ENCODE measurements at regions not wholly inside any gene's neighbourhood (a gene's known extent, or its start where the extent isn't known, plus 50 kb on each side); places are given as distances from the start of the nearest gene placed in this dataset.

DNA sequence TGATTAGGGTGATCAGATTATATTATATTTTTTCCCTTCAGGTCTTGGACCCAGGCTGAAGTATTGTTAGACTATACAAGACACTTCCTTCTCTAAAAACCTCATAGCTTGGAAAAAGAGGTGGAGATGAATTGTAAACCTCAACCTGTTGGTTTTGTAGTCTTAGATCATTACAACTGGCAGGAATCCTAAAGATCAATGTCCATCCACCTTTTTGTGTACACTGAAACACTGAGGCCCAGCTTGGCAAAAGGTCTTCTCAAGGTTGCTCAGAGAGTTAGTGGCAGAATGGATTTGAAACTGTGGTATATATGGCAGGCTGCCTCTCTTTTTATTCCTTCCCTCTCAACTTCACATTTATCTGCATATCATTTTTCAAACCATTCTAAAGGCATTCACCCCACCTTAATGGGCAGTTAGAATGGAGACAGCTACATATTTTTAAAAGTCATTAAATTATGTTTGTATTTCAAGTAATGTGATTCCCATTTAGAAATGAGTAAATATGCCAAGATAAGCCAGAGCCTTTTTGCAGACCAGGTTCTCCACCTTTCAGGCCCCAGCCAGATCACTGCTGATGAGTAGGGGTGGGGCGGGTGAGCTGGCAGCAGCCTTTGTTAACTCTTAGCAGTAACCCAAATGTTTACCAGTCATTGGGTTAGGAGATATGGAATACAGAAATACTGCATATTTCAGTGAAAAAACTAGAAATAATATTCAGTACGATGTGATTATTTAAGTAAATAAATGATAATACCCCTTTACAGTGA, 243.2 kb upstream of the F9 start:
- DNase-seq: no peak

DNA sequence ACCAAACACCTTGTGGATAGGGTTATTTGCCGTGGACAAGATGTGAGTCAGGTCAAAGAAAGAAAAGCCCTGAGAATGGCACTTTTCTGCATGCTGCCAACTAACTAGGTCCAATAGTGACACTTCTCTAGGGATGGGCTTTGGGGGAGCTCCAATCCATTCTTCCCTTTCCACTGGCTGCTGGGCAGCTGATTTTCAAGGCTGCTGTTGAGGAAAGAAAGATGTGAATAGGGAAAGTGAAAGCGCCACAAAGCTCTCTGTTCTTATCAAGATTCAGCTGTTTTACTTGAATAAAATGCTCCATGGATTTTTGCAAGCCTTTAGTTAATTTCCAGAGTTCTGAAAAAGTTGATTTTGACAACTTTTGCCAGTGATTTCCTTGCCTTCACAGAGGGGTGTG, 244.2 kb upstream of the F9 start:
- DNase-seq: no peak

DNA sequence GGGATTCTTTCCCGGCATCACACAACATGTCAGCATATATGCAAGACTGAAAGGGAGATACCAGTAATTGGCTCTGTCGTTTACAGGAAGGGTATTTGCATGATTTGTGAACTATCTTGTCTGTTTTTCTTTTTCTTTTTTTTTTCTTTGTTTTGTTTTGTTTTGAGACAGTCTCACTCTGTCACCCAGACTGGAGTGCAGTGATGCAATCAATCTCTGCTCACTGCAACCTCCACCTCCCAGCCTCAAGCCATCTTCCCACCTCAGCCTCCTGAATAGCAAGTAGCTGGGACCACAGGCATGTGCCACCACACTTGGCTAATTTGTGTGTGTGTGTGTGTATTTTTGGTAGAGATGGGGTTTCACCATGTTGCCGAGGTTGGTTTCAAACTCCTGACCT, 262.7 kb upstream of the F9 start:
- no peak for DNase-seq

DNA sequence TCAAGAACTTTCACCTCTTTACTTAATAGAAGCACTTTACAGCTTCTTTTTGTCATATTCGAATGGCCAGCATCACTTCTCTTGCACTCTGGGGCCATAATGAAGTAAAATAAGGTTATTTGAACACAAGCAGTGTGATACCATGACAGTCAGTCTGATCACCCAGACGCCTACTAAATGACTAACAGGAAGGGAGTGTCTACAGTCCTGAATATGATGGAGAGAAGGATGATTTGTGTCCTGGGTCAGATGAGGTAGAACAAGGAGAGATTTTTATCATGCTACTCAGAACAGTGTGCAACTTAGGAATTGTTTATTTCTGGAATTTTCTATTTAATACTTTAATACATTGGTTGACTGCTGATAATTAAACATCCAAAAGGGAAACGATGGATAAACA, 284.2 kb upstream of the F9 start:
- no peak for DNase-seq

DNA sequence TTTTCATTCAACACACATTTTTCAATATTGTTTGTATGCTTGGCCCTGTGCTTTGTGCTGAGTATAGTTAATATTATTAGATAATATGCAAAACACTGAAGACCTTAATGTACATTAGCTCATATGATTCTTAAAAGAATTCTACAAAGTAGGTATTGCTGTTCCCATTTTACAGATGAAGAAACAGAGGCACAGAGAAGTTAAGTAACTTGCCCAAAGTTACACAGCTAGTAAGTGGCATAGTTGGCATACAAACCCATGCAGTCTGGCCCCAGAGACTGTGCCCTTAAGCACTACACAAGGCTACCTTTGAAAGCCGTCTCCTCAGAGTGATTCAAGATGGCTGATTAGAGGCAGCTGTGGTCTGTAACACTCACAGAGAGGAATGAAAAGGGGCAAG, 293.4 kb upstream of the F9 start:
- DNase-seq: no peak

DNA sequence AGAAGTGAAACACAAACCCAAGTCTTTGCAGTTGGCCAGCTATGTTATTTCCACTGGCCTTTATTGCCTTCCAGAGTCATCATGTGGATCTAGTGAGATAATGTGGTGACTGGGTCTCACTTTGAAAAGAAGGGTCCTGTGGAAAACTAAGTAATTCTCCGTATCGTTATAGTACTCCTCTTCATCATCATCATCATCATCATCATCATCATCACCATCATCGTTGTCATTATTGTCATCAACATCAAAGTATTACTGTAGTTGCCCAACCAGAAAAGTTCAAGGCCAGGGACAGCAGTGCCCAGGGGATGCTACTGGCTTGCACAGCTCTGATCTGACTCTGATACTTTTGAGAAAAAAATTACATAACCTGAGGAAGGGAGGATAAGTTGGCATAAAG, 295.6 kb upstream of the F9 start:
- no peak for DNase-seq

DNA sequence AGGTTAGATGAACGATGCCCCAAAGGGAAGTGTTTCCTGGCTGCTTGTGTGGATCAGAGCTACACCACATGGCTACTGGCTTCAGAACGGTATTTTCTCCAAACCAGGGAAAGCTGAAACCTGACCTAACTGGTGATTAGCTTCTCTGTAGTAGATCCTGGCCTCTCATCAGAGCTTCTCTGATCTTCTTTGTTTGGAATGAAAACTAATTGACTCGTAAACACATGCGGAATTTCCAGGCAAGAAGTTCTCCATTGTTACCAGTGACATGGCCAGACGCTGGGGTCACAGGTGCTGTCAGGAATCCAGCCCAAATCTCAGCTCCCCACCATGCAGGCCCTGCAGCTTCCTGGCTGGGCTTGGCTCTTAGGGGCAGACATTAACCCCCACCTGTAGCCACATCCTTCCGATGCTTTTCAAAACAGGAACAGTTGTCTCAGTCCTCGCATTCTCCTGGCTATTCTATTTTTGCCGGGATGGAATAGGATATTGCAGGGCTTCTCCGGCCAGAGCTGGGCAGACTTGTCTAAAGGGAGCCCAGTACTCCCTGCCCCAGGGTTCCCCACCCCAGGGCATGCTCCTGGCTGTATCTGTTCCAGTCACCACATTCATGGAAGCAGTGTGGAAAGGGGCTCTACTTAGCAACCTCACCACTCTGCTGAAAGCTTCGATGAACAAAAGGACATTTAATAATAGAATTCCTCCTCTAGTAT, 305.4 kb upstream of the F9 start:
- DNase-seq: no peak

DNA sequence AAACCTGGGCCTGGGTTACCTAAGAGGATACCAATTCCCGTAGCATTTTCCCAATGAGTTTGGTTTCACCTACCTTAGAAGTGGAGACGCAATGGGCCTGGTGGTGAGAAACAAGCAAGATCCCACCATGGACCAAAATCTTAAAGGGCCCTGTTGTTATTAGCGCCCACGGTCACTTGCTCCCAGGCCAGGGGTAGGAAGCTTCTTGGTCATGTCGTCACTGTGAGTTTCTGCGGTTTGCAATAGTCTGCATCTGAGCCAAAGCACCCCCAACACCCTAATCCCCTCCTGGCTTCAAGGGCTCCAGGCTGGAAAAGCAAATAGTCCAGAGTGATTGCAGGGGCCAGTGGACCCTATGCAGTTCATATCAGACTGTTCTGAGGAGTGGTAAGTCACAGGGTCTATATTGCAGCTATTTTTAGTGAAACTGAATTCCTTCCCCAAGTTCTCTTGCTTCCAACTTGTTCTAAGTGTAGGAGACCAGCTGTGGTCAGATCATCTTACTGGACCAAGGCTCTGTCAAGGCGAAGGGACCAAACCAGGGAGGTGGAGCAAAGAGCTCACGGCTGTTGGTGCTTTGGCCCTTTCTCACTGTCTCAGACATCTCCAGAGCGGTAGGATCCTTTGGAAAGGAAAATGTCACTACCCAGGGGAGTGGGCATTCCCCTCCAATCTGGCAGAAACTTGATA, 307.9 kb upstream of the F9 start:
- DNase-seq: no peak

DNA sequence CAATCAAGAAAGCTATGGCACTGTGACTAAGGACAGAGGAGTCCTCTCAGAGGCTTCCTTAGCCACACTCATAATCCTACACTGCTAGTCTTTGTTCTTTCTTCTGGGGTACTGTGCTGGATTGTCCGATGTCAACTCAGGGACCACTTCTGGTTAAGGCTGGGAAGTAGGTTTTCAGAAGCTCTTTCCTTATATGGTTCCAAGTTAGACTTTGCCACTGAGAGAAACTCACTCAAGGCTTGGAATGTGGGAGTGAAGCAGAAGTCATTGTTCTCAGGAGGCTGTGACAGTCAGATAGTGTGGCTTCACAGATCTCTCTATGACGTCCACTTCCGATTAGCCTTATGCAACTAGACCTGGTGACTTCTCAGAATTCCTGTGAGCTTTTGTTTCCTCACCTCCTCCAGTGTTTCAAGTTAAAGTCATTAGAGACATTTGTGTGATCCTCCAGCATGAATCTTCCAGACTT, 317.3 kb upstream of the F9 start:
- DNase-seq: peak; percentile 37

DNA sequence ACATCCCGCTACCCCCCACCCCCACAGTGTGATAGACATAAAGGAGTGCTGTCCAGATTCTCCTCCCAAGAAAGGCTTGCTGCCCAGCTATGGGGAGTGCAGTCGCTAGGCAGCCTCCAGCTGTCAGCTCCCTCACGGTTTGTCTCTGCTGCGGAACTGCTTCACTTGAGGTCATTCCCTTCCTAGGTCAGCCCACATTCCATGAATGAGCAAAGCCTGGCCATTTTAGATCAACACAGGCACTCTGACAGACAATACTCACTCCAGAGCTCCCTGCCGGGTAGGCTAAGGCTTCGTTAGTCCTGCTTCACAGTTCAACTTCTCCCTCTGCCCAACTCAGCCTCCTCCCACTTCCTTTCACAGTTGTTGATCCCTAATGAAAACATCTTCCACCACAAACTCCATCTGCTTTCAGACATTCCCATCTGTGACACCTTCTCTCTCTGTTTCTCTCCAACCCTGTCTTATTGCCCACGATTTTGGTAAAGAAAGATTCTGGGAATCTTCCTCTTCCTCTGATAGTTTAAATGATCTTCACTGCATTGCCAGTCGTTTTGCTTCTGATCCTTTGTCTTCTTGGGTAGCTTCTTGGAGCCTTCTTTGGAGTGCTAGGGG, 318.9 kb upstream of the F9 start:
- no peak for DNase-seq

DNA sequence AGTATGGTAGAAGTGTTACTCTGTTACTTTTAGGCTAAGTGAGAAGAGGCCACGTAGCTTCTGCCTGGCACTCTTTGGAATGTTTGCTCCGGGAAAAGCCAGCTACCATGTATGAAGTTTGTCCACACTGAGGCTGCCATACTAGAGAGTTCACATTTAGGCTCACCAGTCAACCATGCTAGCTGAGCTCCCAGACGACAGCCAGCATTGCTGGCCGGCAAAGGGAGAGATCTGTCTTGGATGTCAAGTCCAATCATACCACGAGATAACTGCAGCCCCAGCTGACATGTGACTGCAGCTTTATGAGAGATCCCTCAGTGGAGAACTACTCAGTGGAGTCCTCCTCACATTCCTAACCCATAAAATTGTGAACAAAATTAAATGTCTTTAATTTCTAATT, 321.2 kb upstream of the F9 start:
- DNase-seq: no peak

DNA sequence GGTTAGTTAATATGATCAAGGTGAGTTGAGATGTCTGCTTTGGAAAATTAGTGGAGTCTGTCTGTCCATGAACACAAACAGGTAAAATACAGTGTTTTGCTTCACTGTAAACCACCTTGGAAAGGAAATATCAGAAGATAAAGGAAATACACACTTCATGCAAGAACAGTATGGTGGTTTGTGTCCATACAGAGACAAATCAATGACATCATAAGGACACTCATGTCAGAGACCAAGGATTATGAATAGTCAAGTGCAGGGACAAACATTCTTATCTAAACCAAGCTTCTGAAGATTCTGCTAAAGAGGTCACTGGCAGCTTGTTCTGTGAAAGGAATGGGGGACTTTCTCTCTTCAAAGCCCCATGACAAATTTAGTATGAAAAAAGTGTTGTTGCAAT, 322.9 kb upstream of the F9 start:
- no peak for DNase-seq

DNA sequence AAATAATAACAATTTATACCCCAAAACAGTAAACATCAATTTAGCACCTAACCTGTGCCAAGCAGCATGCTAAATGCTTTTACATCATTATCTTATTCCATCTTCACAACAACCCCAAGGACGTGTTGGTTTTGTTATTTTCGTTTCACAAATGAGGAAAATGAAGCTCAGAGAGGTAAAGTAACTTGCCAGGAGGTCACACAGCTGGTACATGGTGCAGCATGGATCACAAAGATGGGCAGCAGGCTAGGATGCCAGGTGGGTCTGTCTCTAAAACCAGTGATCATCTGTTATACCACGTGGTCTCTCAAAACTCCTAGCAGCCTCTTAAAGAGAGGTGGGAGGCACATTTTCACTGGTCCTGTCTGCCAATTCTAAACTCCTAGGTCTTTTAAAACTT, 323.6 kb upstream of the F9 start:
- DNase-seq: no peak

DNA sequence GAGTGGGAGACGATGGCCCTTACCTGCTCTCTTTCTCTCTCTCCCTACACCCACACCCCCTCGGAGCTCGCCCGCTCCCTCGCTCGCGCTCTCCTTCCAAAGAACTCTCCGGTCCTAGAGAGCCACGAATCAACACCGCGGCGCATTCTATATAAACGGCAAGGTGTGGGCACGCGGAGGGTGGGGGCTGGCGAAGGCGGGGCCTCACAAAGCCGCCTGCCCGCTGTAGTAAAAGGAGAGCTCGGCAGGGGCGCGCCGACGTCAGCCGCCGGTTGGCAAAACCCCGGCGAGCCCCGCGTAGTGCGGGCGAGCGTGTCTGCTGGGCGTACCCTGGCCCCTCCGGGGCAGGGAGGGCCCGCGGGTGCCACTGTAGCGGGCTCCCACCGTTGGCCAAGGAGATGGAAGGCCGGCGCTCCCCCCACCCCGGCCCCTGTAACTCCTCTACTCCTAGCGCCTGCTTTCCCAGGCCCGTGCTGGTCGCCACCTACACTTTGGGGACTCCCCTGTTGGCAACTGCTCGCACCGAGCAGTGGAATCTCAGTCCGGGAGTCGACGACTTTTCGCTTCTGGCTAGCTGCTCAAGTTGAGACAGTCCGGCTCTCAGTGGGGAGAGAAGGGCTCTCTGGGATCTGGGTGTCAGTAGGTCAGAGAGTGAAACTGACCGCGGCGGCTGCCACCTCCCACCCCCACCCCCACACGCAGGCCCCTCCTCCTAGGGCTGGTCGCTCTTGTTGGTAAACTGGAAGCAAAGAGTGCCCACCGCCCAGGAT, 325.5 kb upstream of the F9 start:
- peak; percentile 34 for DNase-seq

DNA sequence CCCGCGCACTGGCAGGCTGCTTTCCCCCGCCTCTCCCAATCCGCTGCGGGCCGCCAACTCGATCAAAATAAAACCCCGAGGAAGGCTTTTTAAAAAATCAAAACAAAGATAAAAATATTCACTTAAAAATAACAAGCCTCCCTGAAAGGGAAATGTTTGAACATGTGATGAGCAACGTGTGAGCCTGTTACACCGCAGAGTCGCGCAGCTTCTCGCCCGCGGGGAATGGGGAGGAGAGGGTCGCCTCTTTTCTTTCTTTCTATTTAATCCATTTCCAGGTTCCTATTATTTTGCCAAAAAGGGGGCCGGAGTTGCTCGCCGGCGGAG, 326.0 kb upstream of the F9 start:
- no peak for DNase-seq

DNA sequence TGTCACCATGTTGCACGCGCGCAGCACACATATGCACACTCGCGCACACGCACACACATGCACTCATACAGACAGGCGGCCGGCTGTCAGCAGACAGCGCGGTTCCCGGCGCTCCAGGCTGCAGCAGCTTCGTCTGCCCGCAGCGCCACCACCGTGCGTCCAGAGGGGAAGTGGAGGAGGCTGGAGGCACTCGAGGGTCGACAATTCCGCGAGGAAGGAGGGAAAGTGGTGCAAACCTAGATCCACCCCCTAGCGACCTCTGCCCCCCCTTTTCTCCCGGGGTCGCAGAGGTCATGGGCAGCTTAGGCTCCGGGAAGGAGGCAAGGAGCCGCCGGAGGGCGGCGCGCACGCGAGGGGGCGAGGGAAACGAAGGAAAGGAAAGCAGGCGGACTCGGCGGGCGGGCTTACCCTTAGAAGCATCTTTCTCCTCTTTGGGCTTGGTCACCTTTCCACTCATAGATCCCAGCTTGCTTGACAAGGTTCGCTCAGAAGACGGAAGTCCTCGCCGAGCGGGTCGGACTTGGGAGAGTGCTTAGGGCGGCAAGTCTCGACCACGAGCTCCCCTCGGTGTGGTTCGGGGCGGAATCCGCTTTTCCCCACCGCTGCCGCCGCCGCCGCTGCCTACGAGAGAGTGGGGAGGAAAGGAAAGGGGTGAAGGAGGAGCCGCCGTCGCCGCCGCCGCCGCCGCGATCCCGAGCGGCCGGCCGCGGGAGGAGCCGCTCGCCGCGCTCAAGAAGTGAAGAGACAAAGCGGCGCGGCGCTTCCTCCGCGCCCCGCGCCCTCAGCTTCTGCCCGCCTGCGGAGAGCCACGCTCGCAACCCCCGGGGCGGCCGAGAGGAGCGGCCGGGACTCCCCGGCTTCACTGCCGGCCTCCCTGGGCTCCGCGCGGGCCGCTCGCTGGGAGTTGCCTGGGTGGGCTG, 326.6 kb upstream of the F9 start:
- DNase-seq: peak; percentile 28

DNA sequence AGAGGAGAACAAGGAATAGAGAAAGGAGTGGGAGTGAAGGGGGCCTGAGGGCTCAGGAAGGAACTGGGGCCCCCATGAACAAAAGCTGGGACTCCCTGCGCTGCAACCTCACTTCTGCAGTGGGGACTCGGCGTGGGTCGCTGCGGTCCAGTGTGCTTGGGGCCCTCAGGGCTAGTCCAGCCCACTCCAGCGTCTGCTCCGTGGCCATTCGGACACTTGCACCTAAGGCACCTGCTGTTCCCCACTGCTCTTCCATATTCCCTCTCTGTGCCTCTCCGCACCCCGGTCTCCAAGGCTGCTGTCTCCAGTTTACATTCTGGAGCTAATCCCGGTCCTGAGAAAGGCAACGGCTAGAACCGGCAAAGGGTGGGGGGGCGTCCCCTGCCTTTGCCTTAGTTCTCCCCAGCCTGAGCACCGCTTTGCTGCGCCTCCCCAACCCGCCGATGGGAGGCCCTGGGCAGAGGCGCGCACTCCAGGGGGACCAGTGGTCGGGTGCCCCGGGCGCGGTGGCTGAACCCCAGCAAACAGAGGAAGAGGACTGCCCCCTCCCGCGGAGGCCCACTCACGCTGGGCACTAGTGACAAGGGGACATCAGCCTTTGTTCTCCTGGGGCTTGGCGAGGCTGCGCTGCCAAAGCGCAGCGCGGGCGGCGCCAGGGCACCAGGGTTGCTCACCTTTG, 327.7 kb upstream of the F9 start:
- no peak for DNase-seq

DNA sequence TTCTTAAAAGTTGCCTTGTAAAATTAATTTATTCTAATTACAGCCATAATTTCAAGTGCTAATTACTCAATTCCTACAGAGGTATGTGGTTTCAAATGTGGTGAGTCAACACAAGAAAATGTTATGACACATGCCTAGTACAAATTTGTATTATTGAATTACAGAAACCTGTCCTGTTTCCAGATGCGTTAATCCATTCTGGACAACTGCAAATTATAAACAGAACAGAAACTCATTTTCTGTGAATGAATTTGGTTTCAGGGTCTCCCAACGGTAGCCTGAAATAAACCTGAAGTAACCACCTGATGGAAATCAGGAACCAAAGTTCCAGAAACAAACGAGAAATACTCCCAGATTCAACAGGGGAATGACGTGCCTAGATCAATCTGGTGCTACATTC, 328.6 kb upstream of the F9 start:
- DNase-seq: no peak

DNA sequence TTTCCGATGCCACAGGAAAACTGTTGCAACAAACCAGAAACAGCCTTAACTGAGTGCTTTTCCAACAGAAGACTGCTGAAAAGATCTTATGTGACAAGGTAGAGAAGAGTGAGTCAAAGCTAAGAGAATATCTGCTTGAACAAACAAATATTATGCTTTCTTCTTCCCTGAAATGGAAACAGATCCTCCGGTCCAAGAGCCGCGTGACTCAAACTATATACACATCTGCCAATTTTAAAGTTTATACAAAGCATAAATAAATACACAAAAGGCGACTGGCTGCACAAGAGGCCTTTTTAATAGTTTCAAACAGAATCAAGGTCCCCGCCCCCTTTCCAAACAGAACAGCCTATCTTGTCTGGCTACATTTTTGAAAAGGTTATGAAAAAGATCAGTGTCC, 329.7 kb upstream of the F9 start:
- no peak for DNase-seq

DNA sequence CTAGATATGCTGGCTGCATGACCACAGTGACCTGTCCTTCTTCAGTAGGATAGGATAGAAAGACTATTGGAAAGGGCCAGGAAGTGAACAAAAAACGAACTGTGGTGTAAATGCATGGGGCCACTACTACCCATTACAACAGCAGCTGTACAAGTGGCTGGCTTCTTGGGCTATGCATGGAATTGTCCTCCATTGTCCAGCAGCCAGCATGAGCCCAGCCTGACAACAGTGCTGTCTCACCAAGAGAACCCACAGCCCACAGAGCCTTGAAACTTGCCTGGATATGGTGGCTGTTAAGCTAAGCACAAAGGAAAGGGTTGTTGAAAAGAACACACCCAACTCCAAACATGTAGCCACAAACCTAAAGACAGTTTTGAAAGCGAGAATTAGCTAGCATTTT, 330.2 kb upstream of the F9 start:
- DNase-seq: no peak

DNA sequence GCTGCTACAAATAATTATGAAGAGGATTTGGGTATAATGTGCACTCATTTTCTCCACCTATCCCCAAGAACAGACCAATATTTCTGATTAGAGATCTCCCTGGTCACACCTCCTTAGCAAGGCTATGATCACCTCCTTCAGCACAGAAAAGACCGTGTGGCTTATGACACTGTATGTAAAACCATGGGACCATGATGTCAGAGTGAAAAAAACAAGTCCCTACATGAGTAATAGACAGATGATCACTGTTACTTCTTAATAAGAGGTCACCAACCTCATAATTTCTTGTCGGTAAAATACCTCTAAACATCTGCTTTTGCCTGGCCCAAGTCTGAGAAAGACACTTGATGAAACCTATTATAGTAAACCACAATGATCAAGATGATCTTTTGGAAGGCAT, 330.6 kb upstream of the F9 start:
- DNase-seq: peak; percentile 6
